IMR-90 (cell line): ENCODE measurements at regions not wholly inside any gene's neighbourhood (a gene's known extent, or its start where the extent isn't known, plus 50 kb on each side); places are given as distances from the start of the nearest gene placed in this dataset.

Experiments used
- ATAC-seq: fragments of 200-7000 bp; cut with Tn5 transposase; 2 replicates; pipeline ENCODE4 v1.9.1; 2020; ENCODE audit warnings: low read depth, mild to moderate bottlenecking, moderate library complexity
- BruUV-seq: library from RNA; stranded (reverse); fragments of 400-500 nt; replicated peaks from 2 replicates; lab custom pipeline; 2021; lab: Mats Ljungman, UMichigan
- CTCF ChIA-PET: fragments of 300-600 bp; formaldehyde crosslinking; extraction: SDS; loops from one replicate; lab custom pipeline; 2021; ENCODE audit warnings: antibody characterized with exemption; lab: Yijun Ruan, JAX
- POLR2A ChIA-PET: fragments of 300-600 bp; sonication (Branson Sonifier 250); formaldehyde crosslinking; loops from one replicate; lab custom pipeline; 2022; ENCODE audit warnings: antibody characterized with exemption; ENCODE audit not compliant: unreplicated experiment; lab: Charles Lee
- DNase-seq: peaks from one replicate; pipeline ENCODE4 v3.0.0; 2013
- H2AFZ ChIP-seq: replicated peaks from 2 replicates; pipeline ENCODE3; 2013; ENCODE audit warnings: low read length, mild to moderate bottlenecking; ENCODE audit not compliant: poor library complexity
- H2AK5ac ChIP-seq: 2 replicates; pipeline ENCODE4 v1.6.1; 2013; ENCODE audit warnings: low read depth, low read length, inconsistent platforms
- H2AK9ac ChIP-seq: replicated peaks from 2 replicates; pipeline ENCODE3; 2013; ENCODE audit warnings: mild to moderate bottlenecking, low read depth, low read length, moderate library complexity; ENCODE audit not compliant: poor library complexity
- H2BK120ac ChIP-seq: 2 replicates; pipeline ENCODE4 v1.6.1; 2013; ENCODE audit warnings: low read depth, low read length, inconsistent platforms
- H2BK15ac ChIP-seq: 3 replicates; pipeline ENCODE4 v1.6.1; 2013; ENCODE audit warnings: low read depth, low read length, inconsistent platforms
- H2BK20ac ChIP-seq: 2 replicates; pipeline ENCODE4 v1.6.1; 2013; ENCODE audit warnings: low read depth, mild to moderate bottlenecking, inconsistent platforms, low read length, moderate library complexity
- H2BK5ac ChIP-seq: 2 replicates; pipeline ENCODE4 v1.6.1; 2013; ENCODE audit warnings: mild to moderate bottlenecking, low read depth, low read length, inconsistent platforms; ENCODE audit not compliant: poor library complexity, severe bottlenecking
- H3K14ac ChIP-seq: replicated peaks from 2 replicates; pipeline ENCODE4 v1.6.1; 2013; ENCODE audit warnings: low read depth, low read length, inconsistent platforms
- H3K18ac ChIP-seq: 2 replicates; pipeline ENCODE4 v1.6.1; 2013; ENCODE audit warnings: low read depth, low read length, control low read depth
- H3K23ac ChIP-seq: 2 replicates; pipeline ENCODE4 v1.6.1; 2013; ENCODE audit warnings: low read depth, low read length, inconsistent platforms
- H3K27ac ChIP-seq: 2 replicates; pipeline ENCODE4 v1.5.1; 2013; ENCODE audit warnings: mild to moderate bottlenecking, control low read depth, low read length; ENCODE audit not compliant: insufficient read depth
- H3K27me3 ChIP-seq: 2 replicates; pipeline ENCODE4 v1.6.1; 2013; ENCODE audit warnings: low read length; ENCODE audit not compliant: control insufficient read depth, insufficient read depth
- H3K36me3 ChIP-seq: 2 replicates; pipeline ENCODE4 v1.6.1; 2013; ENCODE audit warnings: low read length, mixed read lengths; ENCODE audit not compliant: control insufficient read depth, insufficient read depth
- H3K4ac ChIP-seq: 2 replicates; pipeline ENCODE4 v1.6.1; 2013; ENCODE audit warnings: low read depth, low read length, inconsistent platforms
- H3K4me1 ChIP-seq: 2 replicates; pipeline ENCODE4 v1.6.1; 2013; ENCODE audit warnings: low read length, mixed read lengths; ENCODE audit not compliant: control insufficient read depth, insufficient read depth
- H3K4me2 ChIP-seq: 2 replicates; pipeline ENCODE4 v1.6.1; 2013; ENCODE audit warnings: low read depth, mild to moderate bottlenecking, control low read depth, low read length, moderate library complexity
- H3K4me3 ChIP-seq: 2 replicates; pipeline ENCODE4 v1.5.1; 2013; ENCODE audit warnings: low read depth, mild to moderate bottlenecking, control low read depth, low read length, moderate library complexity; ENCODE audit not compliant: insufficient read depth
- H3K56ac ChIP-seq: 2 replicates; pipeline ENCODE4 v1.6.1; 2013; ENCODE audit warnings: low read length, inconsistent platforms; ENCODE audit not compliant: insufficient read depth; ENCODE audit errors: extremely low read depth
- H3K79me1 ChIP-seq, 2 experiments: 2 replicates each; pipeline ENCODE4 v1.6.1; 2013; ENCODE audit warnings: low read length in 2 of 2, inconsistent platforms in 1 of 2, low read depth in 1 of 2
- H3K9ac ChIP-seq: 2 replicates; pipeline ENCODE4 v1.6.1; 2013; ENCODE audit warnings: low read depth, low read length, control low read depth
- H3K9me1 ChIP-seq: 2 replicates; pipeline ENCODE4 v1.6.1; 2013; ENCODE audit warnings: low read length, inconsistent platforms; ENCODE audit not compliant: insufficient read depth
- H3K9me3 ChIP-seq: 2 replicates; pipeline ENCODE4 v1.6.1; 2013; ENCODE audit warnings: low read length; ENCODE audit not compliant: control insufficient read depth, insufficient read depth
- H4K20me1 ChIP-seq: 2 replicates; pipeline ENCODE4 v1.6.1; 2013; ENCODE audit warnings: low read length, inconsistent platforms; ENCODE audit not compliant: insufficient read depth
- H4K5ac ChIP-seq: 2 replicates; pipeline ENCODE4 v1.6.1; 2013; ENCODE audit warnings: mild to moderate bottlenecking, low read depth, low read length, control low read depth
- H4K8ac ChIP-seq, 2 experiments: 2 replicates each; pipeline ENCODE4 v1.6.1; 2013; ENCODE audit warnings: low read depth in 2 of 2, low read length in 2 of 2, control low read depth in 1 of 2, inconsistent platforms in 1 of 2
- H4K91ac ChIP-seq: 2 replicates; pipeline ENCODE4 v1.6.1; 2013; ENCODE audit warnings: low read depth, low read length, inconsistent platforms; ENCODE audit not compliant: insufficient read depth
- MXI1 ChIP-seq: IDR thresholded peaks from 2 replicates; pipeline ENCODE4 v1.6.1; 2012; ENCODE audit warnings: low read depth, mild to moderate bottlenecking, low read length, moderate library complexity, borderline replicate concordance
- SMC3 ChIP-seq: fragments of 150-350 bp; IDR thresholded peaks from 2 replicates; pipeline ENCODE4 v1.6.1; 2016; ENCODE audit warnings: low read depth, mild to moderate bottlenecking, antibody characterized with exemption, low read length, moderate library complexity
- WGBS, 2 experiments: methylation state at CpG; one replicate each; pipeline versions ENCODE4 v1.1.5 to v1.1.7; 2013; ENCODE audit warnings: missing lambda C conversion rate in 2 of 2; ENCODE audit not compliant: insufficient read length in 1 of 2; ENCODE audit errors: extremely low coverage in 2 of 2; 5-methylcytosine and 5-hydroxymethylcytosine counted together
- dilution Hi-C: fragments of 300-500 bp; cut with HindIII; formaldehyde crosslinking; loops from one replicate; pipeline ENCODE4 v1.14.3; 2018; ENCODE audit warnings: low sequenced_read_pairs; ENCODE audit not compliant: unreplicated experiment
- in situ Hi-C: fragments of 300-500 bp; cut with MboI; formaldehyde crosslinking; loops from 3 replicates; pipeline ENCODE4 v1.14.3; 2019; ENCODE audit warnings: low sequenced_read_pairs, inconsistent platforms, mixed read lengths
- intact Hi-C: fragments of 100-400 bp; cut with micrococcal nuclease; formaldehyde crosslinking; loops from 2 replicates; pipeline ENCODE4 v1.10.0; 2022

DNA sequence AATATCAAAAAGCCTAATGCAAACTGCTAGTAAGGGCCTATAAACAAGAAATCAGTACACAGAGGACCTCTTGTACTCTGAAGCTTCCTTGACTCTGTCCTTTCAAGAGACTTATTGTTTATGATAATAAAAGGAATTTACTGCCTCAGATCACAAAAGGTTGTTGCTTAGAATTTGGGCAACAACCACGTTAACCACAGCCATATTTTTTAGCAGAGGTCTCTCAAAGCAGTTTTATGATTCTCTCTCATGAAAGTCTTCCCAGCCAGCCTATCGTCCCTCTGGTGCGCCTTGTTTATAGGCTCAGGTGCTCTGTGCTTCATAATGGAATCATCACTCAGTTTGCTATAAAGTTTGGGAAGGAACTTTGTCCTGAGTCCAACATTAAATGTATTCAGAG is 270.6 kb downstream of the RCHY1 start:
- Histone ChIP-seq H4K91ac (no peak overlapping the region), H3K18ac (no peak overlapping the region), H3K27ac (no peak overlapping the region), H3K4me2 (no peak overlapping the region), H3K79me1 (no peaks in the 10 kb centered on the region), H2BK15ac (no peak overlapping the region), H3K4me3 (no peak overlapping the region), H2BK120ac (no peak overlapping the region), H3K23ac (no peak overlapping the region), H2BK5ac (no peak overlapping the region), H3K4ac (no peak overlapping the region), H3K9ac (no peak overlapping the region), H2AK9ac (no peak overlapping the region), H2BK20ac (no peak overlapping the region), H3K27me3 (no peaks in the 10 kb centered on the region), H3K14ac (no peak overlapping the region), H3K9me3 (no peaks in the 10 kb centered on the region), H3K56ac (no peak overlapping the region), H2AFZ (no peak overlapping the region), H4K5ac (no peak overlapping the region), H4K20me1 (no peaks in the 10 kb centered on the region), H3K4me1 (no peaks in the 10 kb centered on the region), H3K9me1 (no peaks in the 10 kb centered on the region), H2AK5ac (no peak overlapping the region), H4K8ac (no peak overlapping the region), H3K36me3 (no peaks in the 10 kb centered on the region)
- BruUV-seq: no TSS peak
- dilution Hi-C loops (no loop called here), intact Hi-C loops (no loop called here), in situ Hi-C loops (no loop called here)
- CTCF ChIA-PET: interaction anchor here (0.5 kb wide), 1 partner anchor 241 kb away, joined by 3 read pairs; no protein-coding TSS in a partner anchor
- DNase-seq (no peak), ATAC-seq (no peak)
- TF ChIP-seq MXI1 (no peak), SMC3 (no peak)
- POLR2A ChIA-PET: no interaction called here
- no CpG with 5 or more reads among the region's 3 CpGs for WGBS, 2 experiments
